ENCODE measurements at regions not wholly inside any gene's neighbourhood (a gene's known extent, or its start where the extent isn't known, plus 50 kb on each side); places are given as distances from the start of the nearest gene placed in this dataset.
"Not testable (repeated sequence)": the region's sequence is repeated elsewhere in the genome, so short reads cannot be mapped to it uniquely, and the experiment has no call there.

GRCh38 chr3:107189158-107189791 is 188.0 kb upstream of the CCDC54 start:
- no peaks in the 10 kb centered on the region for H3K9me3 Mint-ChIP-seq (ENCODE audit: unreplicated experiment)
- no peak for DNase-seq (ENCODE audit: low spot score)
- H3K27ac Mint-ChIP-seq (ENCODE audit: unreplicated experiment), result no peak overlapping the region
- no peak for TF ChIP-seq CTCF (IDR thresholded peaks at IDR 0.05; ENCODE audit: unreplicated experiment)
- no peaks in the 10 kb centered on the region for H3K4me1 Mint-ChIP-seq (ENCODE audit: unreplicated experiment)
- no peaks in the 10 kb centered on the region for H3K36me3 Mint-ChIP-seq (ENCODE audit: low read depth, unreplicated experiment)
- H3K27me3 Mint-ChIP-seq (ENCODE audit: unreplicated experiment), result no peaks in the 10 kb centered on the region
- no peak overlapping the region for H3K4me3 Mint-ChIP-seq (ENCODE audit: unreplicated experiment)

GRCh38 chr3:107193116-107193515 is 184.1 kb upstream of the CCDC54 start:
- no peak for TF ChIP-seq CTCF (IDR thresholded peaks at IDR 0.05; ENCODE audit: unreplicated experiment)

GRCh38 chr3:107198581-107199181 is 178.6 kb upstream of the CCDC54 start:
- no peaks in the 10 kb centered on the region for H3K4me1 Mint-ChIP-seq (ENCODE audit: unreplicated experiment)
- no peak overlapping the region for H3K27ac Mint-ChIP-seq (ENCODE audit: unreplicated experiment)
- no peak overlapping the region for H3K4me3 Mint-ChIP-seq (ENCODE audit: unreplicated experiment)
- H3K36me3 Mint-ChIP-seq (ENCODE audit: low read depth, unreplicated experiment), result no peaks in the 10 kb centered on the region
- H3K27me3 Mint-ChIP-seq (ENCODE audit: unreplicated experiment), result no peaks in the 10 kb centered on the region
- TF ChIP-seq CTCF (IDR thresholded peaks at IDR 0.05; ENCODE audit: unreplicated experiment), result no peak
- DNase-seq (ENCODE audit: low spot score), result no peak
- no peaks in the 10 kb centered on the region for H3K9me3 Mint-ChIP-seq (ENCODE audit: unreplicated experiment)

More at GRCh38 chr3:107193116-107193515, 184.1 kb upstream of the CCDC54 start:
- H3K27ac Mint-ChIP-seq (ENCODE audit: unreplicated experiment), result no peak overlapping the region
- H3K9me3 Mint-ChIP-seq (ENCODE audit: unreplicated experiment), result no peaks in the 10 kb centered on the region
- H3K4me1 Mint-ChIP-seq (ENCODE audit: unreplicated experiment), result no peaks in the 10 kb centered on the region
- H3K27me3 Mint-ChIP-seq (ENCODE audit: unreplicated experiment), result no peaks in the 10 kb centered on the region
- no peak for DNase-seq (ENCODE audit: low spot score)
- no peaks in the 10 kb centered on the region for H3K36me3 Mint-ChIP-seq (ENCODE audit: low read depth, unreplicated experiment)
- no peak overlapping the region for H3K4me3 Mint-ChIP-seq (ENCODE audit: unreplicated experiment)

DNA sequence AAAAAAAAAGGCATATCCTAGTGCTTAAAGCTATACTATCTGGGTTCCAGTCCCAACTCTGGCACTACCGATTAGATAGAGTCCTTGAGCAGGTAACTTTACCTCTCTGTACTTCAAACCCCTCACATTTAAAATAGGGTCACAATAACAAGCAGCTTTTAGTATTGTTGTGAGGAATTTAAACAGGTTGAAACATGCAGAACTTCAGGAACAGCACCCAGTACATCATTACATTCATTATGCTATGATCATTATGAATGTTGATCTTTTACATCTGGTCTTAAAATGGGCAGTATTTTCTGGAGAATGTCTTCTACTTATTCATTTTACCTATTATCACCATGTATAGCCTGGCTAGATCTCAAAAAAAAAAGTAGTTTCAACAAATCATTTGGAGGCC is 176.1 kb upstream of the CCDC54 start:
- no peak for TF ChIP-seq CTCF (IDR thresholded peaks at IDR 0.05; ENCODE audit: unreplicated experiment)
- Mint-ChIP-seq H3K36me3 (ENCODE audit: low read depth, unreplicated experiment) (no peaks in the 10 kb centered on the region), H3K27me3 (ENCODE audit: unreplicated experiment) (no peaks in the 10 kb centered on the region), H3K4me1 (ENCODE audit: unreplicated experiment) (no peaks in the 10 kb centered on the region), H3K9me3 (ENCODE audit: unreplicated experiment) (no peaks in the 10 kb centered on the region), H3K4me3 (ENCODE audit: unreplicated experiment) (no peak overlapping the region), H3K27ac (ENCODE audit: unreplicated experiment) (no peak overlapping the region)
- no peak for DNase-seq (ENCODE audit: low spot score)

GRCh38 chr3:107202885-107203284 is 174.4 kb upstream of the CCDC54 start:
- H3K4me3 Mint-ChIP-seq (ENCODE audit: unreplicated experiment); H3K36me3 Mint-ChIP-seq (ENCODE audit: low read depth, unreplicated experiment); H3K27me3 Mint-ChIP-seq (ENCODE audit: unreplicated experiment); H3K9me3 Mint-ChIP-seq (ENCODE audit: unreplicated experiment); H3K4me1 Mint-ChIP-seq (ENCODE audit: unreplicated experiment); DNase-seq (ENCODE audit: low spot score); H3K27ac Mint-ChIP-seq (ENCODE audit: unreplicated experiment): not testable (repeated sequence)

All from endothelial cell (in vitro differentiated cells).